HK-2 (cell line): ENCODE measurements at regions not wholly inside any gene's neighbourhood (a gene's known extent, or its start where the extent isn't known, plus 50 kb on each side); places are given as distances from the start of the nearest gene placed in this dataset.
"Not testable (repeated sequence)": the region's sequence is repeated elsewhere in the genome, so short reads cannot be mapped to it uniquely, and the experiment has no call there.

Source experiments
- DNase-seq: peaks from one replicate; pipeline ENCODE4 v3.0.0-alpha.2; 2018; ENCODE audit not compliant: unreplicated experiment

GRCh38 chr6:80508885-80509630 lies 402.6 kb downstream of the BCKDHB start:
- DNase-seq = no peak

- no peak for DNase-seq
These were observed 398.4 kb downstream of the BCKDHB start for GRCh38 chr6:80504882-80505281.

GRCh38 chr6:80503660-80504059 lies 397.2 kb downstream of the BCKDHB start:
- no peak for DNase-seq

GRCh38 chr6:80502871-80503270 lies 396.4 kb downstream of the BCKDHB start:
- DNase-seq = no peak

GRCh38 chr6:80501636-80502035 lies 395.2 kb downstream of the BCKDHB start:
- DNase-seq = no peak

- not testable (repeated sequence) for DNase-seq
These were observed 391.4 kb downstream of the BCKDHB start for GRCh38 chr6:80497696-80498486.

- no peak for DNase-seq
These were observed 383.6 kb downstream of the BCKDHB start for GRCh38 chr6:80489911-80490635.

- no peak for DNase-seq
These were observed 381.7 kb downstream of the BCKDHB start for GRCh38 chr6:80488190-80488589.

GRCh38 chr6:80485494-80485893 lies 379.0 kb downstream of the BCKDHB start:
- not testable (repeated sequence) for DNase-seq

- no peak for DNase-seq
These were observed 375.6 kb downstream of the BCKDHB start for GRCh38 chr6:80482056-80482455.

GRCh38 chr6:80480421-80481157 lies 374.1 kb downstream of the BCKDHB start:
- DNase-seq = no peak

- no peak for DNase-seq
These were observed 371.6 kb downstream of the BCKDHB start for GRCh38 chr6:80478030-80478429.

- no peak for DNase-seq
These were observed 371.1 kb downstream of the BCKDHB start for GRCh38 chr6:80477591-80477990.

GRCh38 chr6:80472271-80472670 lies 365.8 kb downstream of the BCKDHB start:
- DNase-seq = no peak

- DNase-seq = no peak
These were observed 363.5 kb downstream of the BCKDHB start for GRCh38 chr6:80469977-80470376.

GRCh38 chr6:80468398-80468797 lies 361.9 kb downstream of the BCKDHB start:
- DNase-seq = no peak

- no peak for DNase-seq
These were observed 360.9 kb downstream of the BCKDHB start for GRCh38 chr6:80467408-80467807.

- no peak for DNase-seq
These were observed 360.5 kb downstream of the BCKDHB start for GRCh38 chr6:80466981-80467380.

- DNase-seq = no peak
These were observed 359.0 kb downstream of the BCKDHB start for GRCh38 chr6:80465513-80465912.

GRCh38 chr6:80464901-80465300 lies 358.4 kb downstream of the BCKDHB start:
- DNase-seq = no peak

- DNase-seq = no peak
These were observed 356.7 kb downstream of the BCKDHB start for GRCh38 chr6:80463197-80463596.
